ENCODE measurements at regions not wholly inside any gene's neighbourhood (a gene's known extent, or its start where the extent isn't known, plus 50 kb on each side); places are given as distances from the start of the nearest gene placed in this dataset.

DNA sequence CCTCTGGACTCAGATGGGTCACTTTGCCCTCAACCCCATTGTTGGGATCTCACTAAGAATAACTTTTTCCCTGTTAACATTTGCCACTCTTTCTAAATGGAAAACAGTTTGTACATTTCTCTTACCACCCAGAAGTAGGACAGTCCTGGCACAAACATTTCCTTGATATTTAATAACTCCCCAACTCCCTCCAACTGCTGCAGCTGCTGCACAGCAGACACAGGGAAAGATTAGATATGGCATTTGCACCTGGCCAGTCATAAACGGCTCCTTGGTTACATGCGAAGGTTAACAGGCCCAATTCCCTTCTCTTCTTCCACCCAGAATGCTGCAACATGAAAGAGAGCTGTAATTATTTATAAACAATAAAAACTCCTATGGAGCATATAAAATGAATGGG is 55.9 kb upstream of the SOX4 start:
- TF ChIP-seq, protein P1, sequence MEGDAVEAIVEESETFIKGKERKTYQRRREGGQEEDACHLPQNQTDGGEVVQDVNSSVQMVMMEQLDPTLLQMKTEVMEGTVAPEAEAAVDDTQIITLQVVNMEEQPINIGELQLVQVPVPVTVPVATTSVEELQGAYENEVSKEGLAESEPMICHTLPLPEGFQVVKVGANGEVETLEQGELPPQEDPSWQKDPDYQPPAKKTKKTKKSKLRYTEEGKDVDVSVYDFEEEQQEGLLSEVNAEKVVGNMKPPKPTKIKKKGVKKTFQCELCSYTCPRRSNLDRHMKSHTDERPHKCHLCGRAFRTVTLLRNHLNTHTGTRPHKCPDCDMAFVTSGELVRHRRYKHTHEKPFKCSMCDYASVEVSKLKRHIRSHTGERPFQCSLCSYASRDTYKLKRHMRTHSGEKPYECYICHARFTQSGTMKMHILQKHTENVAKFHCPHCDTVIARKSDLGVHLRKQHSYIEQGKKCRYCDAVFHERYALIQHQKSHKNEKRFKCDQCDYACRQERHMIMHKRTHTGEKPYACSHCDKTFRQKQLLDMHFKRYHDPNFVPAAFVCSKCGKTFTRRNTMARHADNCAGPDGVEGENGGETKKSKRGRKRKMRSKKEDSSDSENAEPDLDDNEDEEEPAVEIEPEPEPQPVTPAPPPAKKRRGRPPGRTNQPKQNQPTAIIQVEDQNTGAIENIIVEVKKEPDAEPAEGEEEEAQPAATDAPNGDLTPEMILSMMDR (IDR thresholded peaks at IDR 0.05; ENCODE audit: insufficient read depth, low read depth, low read length) = no peak
- no peak for TF ChIP-seq EZH2 (IDR thresholded peaks at IDR 0.05; ENCODE audit: insufficient read depth, low read length)

Measured in astrocyte (in vitro differentiated cells and primary cell).